ENCODE measurements at regions not wholly inside any gene's neighbourhood (a gene's known extent, or its start where the extent isn't known, plus 50 kb on each side); places are given as distances from the start of the nearest gene placed in this dataset.
"Not testable (repeated sequence)": the region's sequence is repeated elsewhere in the genome, so short reads cannot be mapped to it uniquely, and the experiment has no call there.

DNA sequence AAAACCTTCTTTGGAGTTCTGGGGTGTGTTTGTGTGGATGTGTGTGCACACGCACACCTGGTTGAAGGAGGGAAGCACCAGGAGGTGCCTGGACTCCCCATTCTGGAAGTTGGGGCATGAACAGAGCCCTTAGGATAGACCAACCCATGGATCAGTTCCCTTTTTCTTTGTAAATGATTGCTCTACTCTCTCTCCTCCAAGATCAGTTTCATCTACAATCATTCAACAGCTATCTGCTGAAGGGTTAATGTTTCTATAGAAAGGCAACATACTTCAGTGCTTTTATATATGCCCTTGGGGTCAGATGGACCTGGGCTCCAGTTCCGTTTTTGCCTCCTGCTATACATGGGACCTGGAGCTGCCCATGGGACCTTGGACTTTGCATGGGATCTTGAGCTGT, 352.1 kb upstream of the CFAP20DC start:
- no peak for DNase-seq

DNA sequence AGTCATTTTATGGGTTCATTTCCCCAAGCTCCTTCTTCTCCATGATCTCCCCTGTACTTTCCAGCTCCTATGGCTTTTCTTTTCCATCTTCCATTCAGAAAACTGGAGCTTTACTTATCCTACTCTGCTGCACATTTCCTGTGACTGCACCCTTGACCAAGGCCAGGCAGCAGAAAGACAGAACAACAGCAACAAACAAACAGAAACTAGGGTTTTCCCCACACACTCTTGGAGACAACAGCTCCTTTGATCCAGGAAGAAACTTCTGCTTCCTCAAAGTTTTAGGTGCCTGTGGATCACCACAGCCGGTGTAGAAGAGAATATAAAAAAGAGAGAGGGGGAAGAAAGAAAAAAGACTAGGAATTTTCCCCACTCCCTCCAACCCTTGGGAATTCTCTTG, 342.3 kb upstream of the CFAP20DC start:
- DNase-seq: no peak

DNA sequence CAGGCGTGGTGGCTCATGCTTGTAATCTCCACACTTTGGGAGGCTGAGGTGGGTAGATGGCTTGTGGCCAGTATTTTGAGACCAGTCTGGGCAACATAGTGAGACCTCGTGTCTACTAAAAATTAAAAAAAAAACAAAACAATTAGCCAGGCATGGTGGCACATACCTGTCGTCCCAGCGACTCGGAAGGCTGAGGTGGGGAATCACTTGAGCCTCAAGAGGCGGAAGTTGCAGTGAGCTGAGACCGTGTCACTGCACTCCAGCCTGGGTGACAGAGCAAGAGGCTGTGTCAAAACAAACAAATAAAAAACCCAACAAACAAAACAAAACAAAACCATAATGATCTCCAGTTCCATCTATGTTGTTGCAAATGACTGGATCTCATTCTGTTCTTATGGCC, 341.3 kb upstream of the CFAP20DC start:
- no peak for DNase-seq

DNA sequence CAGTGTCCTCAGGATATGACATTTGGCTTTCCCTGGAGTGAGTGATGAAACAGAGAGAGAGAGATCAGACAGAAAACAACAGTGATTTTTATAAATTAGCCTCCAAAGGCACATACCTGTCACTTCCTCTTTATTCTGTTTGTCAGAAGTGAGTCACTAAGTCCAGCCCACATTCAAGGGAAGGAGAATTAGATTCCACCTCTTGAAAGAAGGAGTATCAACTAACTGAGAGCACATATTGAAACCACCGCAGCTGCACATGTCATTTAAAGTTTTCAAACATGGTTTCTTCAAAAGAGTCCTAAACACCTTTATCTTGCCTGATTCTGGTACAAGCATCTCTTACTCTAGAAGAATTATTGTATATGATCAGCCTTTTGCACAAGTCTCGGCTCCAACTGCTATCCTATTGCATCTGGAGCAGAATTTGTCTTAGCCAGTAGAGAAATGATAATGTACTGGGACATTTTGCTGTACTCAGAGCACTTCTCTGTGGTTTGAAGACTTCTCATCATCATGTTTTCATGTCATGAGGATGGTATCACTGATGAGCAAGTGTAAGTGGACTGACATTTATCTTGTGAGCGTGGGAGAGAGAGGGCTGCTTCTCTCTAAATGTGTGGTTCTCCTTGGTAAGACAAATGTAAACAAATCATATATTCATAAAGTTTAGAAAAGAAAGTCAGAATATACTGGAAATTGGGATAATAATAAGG, 338.9 kb upstream of the CFAP20DC start:
- no peak for DNase-seq

DNA sequence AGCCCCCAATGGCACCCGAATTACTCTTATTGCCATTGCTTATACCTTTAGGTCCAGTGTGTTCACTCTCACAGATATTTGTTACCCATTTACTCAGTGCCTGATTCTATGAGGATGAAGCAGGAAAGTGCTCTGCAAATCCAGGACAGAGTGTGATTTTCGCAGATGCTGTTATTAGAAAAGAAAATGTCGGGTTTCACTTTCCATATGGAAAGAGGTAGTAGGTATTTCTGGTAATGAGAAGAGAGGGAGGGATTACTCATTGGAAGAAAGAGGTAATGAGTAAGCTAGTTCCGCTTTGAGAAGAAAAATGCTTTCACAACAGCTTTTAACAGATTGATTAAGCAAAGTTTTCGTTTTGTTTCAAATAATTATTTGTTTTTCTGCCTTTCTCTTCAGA, 336.3 kb upstream of the CFAP20DC start:
- DNase-seq: no peak

DNA sequence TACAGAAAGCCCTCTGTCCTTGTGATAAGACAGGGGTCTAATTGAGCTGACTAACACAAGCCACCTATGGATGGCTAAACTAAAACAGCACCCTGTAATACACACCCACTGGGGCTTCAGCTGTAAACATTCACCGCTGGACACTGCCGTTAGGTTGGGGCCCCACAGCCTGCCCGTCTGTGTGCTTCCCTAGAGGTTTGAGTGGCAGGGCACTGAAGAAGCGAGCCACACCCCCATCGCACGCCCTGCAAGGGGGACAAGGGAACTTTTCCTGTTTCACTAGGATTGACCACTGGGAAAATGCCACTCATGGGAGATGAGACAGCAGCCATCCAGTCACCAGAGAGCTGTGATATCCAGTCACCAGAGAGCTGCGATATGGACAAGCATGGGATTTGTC, 335.7 kb upstream of the CFAP20DC start:
- DNase-seq: no peak

DNA sequence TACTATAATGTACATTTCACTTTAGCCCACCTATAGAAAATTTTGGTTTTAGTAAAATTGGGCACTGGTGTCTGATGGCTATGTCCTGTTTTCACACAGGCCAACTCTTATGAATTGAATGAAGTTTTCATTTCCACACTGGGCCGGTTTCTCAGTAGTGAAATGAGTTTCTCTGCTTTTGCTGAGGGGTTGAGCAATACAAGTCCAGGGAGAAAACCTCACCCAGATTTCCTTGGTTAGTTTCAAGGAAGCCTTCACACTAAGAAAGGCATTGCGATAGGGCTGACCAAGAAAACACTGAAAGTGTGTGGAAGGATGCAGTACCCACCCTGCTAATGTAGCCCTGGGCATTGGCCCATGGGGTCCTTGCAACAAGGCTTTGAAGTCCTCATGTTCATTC, 331.5 kb upstream of the CFAP20DC start:
- DNase-seq: no peak

DNA sequence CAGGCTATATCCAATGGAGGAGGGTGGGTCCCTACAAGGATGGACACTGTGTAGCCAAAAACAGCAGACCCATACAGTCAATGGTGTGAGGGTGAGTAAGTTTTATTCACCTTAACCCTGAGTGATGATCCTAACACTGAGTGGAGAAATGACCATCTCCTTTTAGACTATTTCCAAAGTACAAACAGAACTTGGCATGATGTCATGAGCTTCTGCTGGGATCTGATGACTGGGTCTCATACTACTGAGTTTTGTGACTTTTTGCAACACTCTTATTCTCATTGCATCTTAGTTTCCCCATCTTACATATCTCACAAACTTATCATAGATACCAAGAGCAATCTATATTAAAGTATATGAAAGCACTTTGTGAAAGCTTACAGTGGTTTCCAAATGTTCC, 330.3 kb upstream of the CFAP20DC start:
- DNase-seq: no peak

DNA sequence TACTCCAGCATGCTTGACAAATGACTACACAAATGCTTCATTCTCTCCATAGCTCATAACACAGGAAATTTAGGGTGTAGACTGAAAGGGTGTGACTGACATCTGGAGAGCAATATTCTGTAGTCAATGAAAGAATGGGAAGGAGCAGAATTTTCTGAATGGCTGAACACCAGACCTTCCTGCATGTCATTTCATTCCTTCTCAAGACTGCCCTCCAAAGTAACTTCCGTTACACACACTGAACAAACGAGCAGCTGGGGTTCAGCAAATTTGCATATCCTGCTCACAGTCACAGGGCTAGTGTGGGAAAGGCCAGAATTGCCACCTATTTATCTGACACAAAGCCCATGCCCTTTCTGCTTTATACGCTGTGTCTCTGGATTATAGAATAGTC, 325.0 kb upstream of the CFAP20DC start:
- no peak for DNase-seq

DNA sequence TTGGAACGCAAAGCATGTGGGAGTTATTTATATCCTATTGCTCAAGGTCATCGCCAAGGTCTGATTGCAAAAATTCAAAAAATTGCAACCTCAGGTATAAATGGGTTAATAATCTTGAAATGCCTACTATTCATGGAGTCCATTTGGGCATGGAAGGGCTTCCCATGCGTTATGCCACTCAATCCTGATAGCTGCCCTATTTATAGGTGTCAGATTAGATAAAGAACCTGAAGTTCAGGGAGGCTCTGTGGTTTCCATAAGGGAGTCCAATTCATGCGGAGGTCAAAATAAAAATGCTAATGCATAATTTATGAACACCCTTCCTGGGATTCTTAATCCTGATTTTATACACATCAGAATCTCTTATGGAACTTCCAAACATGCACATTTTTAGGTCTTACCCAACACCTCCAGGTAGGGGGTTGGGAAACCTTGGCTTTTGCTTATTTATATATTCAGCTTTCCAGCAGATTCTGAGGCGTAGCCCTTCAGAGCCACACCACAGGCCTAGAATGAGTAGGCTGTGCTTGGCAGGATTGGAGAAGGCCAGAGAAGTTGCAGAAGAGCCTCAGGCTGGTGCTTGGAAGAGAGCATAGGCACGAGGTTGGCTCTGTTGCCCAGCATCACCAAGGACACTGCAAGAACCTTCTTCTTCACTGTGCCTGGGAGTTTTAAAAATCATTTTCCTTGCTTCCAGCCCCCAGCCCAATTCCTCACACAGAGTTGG, 324.4 kb upstream of the CFAP20DC start:
- no peak for DNase-seq

DNA sequence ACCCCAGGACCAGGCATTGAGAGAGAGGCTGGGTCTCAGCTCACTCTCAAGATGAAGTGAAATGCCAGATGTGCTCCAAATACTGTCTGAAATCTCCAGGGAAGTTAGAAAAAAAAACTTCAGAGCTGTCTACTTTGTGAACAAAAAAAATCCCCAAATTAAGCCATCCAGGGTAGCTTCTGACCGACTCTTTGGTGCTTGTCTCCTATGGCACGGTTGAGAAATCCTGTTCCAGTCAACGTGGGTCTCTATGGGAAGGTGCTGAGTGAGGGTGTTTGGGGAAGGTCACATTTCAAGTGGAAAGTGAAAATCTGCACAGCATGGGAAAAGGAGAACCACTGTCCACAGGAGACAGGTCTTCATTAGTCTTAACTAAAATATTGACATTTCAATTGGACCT, 322.5 kb upstream of the CFAP20DC start:
- no peak for DNase-seq

DNA sequence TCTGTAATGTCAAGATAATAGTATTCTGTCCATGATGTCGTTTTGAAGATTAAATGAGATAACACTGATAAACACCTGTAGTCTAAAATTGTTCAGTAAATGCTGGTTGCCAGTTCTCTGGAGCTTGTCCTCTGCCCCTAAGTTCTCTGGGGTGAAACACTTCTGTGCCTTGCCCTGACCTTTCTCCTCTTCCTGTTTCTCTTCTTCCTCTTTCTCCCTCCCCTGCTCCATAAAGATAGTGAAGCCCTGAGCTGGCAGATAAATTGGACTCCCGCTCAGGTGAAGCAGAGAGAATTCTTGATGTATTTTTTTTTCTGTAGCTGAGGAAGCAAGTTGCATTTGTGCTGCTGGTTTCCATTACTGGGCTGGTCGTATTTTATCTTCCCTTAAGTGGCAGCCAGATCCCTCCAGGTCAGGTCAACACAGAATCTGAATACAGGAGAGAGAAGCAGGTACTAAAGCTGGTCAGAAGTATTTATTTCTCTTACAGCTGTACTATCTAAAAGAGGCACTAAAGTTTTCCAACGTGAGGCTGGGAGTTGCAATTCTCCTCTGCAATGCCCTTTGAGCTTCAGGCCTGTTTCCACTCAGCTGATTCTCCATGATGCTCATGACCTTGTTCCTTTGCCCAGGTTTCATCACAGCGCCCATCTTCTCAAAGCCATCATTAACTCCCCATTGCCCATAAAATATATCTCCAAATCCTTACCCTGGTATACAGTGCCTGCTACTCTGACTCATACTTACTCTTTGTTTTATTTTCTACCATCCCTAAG, 319.3 kb upstream of the CFAP20DC start:
- no peak for DNase-seq

DNA sequence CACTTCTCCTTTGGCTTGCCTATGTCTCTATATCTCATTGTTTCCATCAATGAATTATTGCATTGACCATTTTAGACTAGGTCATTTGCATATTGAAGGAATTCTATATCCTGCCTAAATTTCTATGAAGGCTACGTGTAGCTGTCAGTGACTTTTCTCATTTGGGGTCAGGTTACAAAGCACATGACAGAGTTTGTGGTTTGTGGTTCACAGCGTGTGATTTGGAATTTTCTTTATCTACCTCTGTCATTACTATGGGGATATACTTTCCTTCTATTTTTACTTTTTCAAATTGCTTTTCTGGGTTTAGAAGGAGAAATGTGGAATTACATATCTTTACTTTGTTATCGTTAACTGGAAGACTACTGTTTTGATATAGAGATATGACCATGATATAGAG, 317.3 kb upstream of the CFAP20DC start:
- DNase-seq: no peak

DNA sequence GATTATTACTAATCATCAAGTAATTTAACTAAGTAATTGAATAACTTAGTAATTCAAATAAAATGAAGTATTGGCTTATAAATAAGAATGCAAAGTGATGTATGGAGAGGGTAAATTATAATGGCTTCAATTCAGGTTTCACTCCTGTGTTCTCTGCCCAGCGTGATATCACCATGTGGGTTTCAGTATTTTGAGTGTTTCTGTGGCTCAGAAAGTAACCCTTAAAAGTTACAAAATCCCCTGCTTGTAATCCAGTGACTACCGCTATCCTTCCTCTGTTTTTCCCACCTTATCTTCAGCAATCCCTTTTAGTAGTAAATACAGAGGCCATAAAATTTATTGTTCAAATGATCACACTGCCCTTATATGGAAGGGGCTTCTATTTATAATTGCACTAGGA, 316.4 kb upstream of the CFAP20DC start:
- DNase-seq: no peak

DNA sequence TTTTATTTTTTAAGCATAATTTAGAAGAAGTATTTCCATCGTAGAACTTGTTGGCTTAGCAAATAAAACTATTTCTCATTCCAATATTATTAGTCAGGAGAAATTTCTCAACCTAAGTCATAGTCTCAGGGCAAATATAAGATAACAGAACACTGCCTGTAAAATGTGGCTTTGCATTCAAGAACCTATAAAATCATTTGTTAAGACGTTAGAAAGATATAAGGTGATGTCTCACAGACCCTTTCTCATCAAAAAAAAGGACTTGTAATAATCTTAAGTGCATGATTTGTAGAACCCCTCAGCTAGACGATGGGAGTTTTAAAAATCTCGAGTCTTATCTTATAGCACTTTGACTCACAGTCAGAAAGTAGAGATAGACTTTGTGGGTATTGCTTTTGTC, 314.7 kb upstream of the CFAP20DC start:
- DNase-seq: no peak

DNA sequence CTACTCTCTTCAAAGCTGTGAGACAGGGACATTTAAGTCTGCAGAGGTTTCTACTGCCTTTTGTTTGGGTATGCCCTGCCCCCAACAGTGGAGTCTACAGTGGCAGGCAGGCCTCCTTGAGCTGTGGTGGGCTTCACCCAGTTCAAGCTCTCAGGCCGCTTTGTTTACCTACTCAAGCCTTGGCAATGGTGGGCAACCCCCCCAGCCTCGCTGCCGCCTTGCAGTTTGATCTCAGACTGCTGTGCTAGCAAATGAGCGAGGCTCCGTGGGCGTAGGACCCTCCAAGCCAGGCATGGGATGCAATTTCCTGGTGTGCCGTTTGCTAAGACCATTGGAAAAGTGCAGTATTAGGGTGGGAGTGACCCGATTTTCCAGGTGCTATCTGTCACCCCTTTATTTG, 310.5 kb upstream of the CFAP20DC start:
- not testable (repeated sequence) for DNase-seq

DNA sequence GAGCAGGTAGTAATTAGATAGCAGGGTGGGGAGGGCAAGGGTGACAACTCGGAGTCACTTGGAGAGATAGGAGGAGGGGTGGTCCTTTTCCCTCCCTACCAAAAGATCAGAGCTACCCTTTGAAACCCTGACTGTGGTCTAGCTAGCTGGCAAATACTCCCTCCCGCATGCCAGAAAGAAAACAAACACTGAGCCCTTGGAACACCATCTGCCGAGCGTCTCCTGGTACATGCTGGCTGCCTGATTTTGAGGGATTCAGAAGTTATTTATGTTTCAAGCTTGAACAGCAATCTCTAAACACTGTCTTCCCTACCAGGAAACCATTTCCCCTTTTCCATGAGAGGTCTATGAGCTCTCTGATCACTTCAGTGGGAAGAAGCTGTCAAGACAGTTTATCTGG, 291.6 kb upstream of the CFAP20DC start:
- no peak for DNase-seq

DNA sequence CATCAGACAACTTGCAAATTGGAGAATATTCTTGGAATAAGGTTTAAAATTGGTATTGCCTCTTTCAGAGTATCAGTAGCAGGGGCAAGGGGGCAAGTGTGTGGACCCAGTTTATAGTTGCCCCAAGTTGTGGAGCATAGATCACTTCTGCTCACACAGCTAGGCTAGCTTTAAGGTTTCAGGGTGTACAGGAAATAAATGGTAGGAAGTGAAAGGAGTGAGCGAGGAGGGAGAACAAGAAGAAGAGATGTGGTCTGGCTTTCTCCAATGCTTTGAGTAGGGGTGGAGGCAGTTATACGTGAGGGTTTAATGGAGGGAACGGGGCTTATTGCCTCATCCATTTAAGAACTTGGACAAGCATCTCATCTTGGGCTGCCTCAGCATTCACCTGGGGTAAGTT, 290.0 kb upstream of the CFAP20DC start:
- no peak for DNase-seq

DNA sequence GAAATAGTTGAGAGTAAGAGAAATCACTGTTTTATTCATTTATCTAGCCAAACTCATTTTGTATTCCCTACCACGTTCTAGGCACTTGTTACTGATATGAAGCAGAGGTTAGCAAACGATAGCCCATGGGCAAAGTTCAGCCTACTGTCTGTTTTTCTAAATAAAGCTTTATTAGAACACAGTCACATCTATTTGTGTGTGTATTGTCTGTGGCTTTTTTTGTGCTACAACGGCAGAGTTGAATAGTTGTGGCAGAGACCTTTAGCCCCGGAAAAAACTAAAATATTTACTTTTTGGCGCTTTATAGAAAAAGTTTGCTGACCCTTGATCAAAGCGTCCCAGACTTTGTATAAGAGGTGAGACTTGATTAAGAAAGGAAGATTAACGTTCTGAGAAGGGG, 289.1 kb upstream of the CFAP20DC start:
- no peak for DNase-seq

DNA sequence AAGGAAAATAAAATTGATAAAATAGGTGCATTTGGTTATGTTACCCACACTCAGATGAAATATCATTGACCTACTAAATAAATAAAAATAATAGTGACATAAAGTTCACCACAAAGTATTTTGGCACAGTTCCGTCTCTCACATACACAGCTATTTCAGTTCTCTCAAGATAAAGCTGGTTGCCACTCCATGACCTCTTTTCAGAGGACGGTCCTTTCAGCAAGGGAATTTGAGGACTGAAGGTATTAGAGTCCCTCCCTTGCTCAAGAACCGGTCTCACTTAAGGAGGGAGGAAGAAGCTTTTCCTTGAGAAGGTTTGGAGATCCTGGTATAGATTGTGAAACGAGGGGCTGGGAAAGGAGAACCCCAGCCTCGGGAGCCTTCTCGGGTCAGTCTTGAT, 285.5 kb upstream of the CFAP20DC start:
- DNase-seq: no peak

DNA sequence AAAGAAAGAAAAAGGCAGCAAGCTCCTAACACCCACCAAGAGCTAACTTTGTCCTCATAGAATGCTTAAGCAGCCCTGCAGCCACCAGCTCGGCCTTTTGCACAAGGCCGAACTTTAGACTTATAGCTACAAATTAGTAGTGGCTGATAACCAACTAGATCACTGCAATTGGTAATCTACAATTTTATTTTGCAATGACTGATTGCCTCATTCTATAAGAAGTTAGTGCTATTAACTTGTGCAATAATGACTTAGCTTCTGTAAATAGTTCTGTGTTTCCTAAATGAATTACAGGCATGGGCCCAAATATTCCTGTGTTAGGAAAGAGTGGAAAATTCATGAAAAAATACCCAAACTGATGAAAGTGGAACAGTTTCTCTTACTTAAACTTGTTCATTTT, 284.8 kb upstream of the CFAP20DC start:
- no peak for DNase-seq

DNA sequence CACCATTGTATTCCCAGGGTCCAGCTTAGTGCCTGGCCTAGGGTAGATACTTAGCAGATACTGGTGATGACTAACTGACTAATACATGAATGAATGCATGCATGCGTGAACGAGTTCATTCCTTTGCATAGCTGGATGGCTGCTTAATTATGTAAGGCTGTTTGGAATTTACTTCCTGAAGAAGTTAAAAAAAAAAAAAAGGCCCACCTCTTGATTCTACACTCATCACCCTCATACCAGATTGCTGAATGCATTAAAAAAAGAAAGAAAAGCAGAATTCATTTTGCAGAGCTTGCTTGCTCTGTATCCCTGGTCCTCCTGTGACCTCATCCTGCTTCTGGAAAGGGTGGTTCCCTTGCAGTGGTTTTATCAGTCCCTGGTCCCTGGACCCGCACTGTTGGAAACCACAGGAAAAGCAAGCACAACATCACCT, 277.6 kb upstream of the CFAP20DC start:
- DNase-seq: no peak

DNA sequence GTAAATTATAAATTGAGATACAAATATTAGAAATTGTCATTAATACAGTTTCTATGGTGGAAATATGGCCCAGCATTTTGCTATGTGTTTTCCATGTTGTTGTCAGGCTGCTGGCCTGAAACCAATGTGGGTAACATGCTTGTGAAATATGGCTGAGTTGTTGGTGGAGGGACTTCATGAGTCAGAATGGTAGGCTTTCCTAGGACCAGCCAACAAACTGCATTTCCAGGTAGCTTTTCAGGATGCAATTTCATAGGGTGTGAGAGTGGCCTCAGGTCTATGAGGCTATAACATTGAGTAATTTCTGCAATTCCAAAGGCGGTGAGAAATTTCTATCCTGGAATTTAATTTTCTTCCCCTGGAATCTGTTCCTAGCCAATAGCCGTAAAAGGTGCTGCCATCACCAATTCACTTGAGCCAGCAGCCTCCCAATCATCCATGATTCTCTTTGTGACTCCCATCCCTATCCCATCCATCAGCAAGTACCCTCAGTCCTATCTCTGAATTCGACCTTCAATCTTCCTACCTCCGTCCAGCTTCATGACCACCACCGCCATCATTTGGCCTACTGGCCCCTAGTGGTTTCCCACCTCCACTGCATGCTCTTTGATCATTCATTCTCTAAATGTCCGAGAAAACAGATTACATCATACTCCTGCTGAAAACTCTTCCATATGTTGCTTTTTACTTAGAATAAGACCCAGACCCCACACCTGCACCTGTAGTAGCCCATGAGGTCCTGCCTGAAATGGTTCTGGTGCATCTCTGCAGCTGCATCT, 276.6 kb upstream of the CFAP20DC start:
- DNase-seq: no peak

Data from NCI-H510A (cell line).